GM18870 (cell line): ENCODE measurements at regions not wholly inside any gene's neighbourhood (a gene's known extent, or its start where the extent isn't known, plus 50 kb on each side); places are given as distances from the start of the nearest gene placed in this dataset.
"Not testable (repeated sequence)": the region's sequence is repeated elsewhere in the genome, so short reads cannot be mapped to it uniquely, and the experiment has no call there.

Experiments
- ATAC-seq: cut with Tn5 transposase; IDR thresholded peaks from one replicate; pipeline ENCODE4 v1.9.1; 2021; ENCODE audit warnings: moderate library complexity; ENCODE audit not compliant: unreplicated experiment

GRCh38 chr2:133871545-133872209 is 303.4 kb upstream of the NCKAP5 start:
- ATAC-seq: no peak

GRCh38 chr2:133878326-133878725 is 310.1 kb upstream of the NCKAP5 start:
- no peak for ATAC-seq

- no peak for ATAC-seq
Measured at GRCh38 chr2:133879703-133880102, 311.4 kb upstream of the NCKAP5 start.

GRCh38 chr2:133882159-133882558 is 313.9 kb upstream of the NCKAP5 start:
- ATAC-seq: not testable (repeated sequence)

- ATAC-seq: no peak
Measured at GRCh38 chr2:133884739-133885381, 316.6 kb upstream of the NCKAP5 start.

- ATAC-seq: no peak
Measured at GRCh38 chr2:133885847-133886246, 317.6 kb upstream of the NCKAP5 start.

- no peak for ATAC-seq
Measured at GRCh38 chr2:133886735-133887675, 318.7 kb upstream of the NCKAP5 start.

- ATAC-seq: no peak
Measured at GRCh38 chr2:133887676-133888040, 319.4 kb upstream of the NCKAP5 start.

- ATAC-seq: no peak
Measured at GRCh38 chr2:133888107-133888506, 319.8 kb upstream of the NCKAP5 start.

- ATAC-seq: no peak
Measured at GRCh38 chr2:133888621-133889219, 320.5 kb upstream of the NCKAP5 start.

DNA sequence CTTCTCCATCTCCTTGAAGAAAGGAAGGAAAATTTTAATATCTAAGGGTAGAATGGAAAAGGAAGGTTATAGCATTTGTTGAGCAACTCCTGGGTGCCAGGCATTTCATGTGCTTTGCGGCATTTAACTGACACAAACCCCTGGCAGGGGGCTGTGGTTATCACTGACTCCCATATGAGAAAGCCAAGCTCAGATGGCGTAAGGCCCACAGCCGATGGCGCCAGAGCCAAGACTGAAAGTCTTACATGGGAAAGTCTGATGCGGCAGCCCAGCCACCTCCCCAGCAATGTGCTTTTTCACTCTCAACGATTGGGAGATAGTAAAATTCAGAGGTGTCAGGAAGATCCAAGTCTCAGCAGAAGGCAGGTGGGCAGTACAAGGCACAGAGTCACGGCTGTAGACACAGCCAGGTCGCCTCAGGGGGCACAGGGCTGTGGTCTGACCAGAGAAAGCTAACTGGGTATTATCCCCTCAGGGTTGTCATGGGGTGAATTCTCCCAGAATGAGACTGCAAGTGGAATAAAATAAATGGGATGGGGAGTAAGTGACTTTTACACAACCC is 324.2 kb upstream of the NCKAP5 start:
- no peak for ATAC-seq

DNA sequence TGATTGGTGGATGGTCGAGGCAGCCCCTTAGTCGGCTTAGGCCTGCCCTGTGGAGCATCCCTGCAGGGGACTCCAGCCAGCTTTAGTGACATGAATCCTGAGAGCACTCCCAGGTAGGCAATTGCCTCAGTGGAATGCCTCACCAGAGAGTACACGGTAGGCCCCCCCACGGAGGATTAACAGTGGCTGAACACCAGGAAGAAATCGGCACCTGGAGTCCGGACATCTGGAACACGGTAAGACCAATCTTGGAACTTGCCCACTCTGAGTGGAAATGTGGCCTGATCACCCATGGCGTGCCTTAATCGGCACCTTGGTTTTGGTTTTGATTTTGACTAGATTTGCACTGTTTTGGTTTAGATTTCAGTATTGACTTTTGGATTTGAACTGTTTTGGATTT is 326.2 kb upstream of the NCKAP5 start:
- no peak for ATAC-seq

DNA sequence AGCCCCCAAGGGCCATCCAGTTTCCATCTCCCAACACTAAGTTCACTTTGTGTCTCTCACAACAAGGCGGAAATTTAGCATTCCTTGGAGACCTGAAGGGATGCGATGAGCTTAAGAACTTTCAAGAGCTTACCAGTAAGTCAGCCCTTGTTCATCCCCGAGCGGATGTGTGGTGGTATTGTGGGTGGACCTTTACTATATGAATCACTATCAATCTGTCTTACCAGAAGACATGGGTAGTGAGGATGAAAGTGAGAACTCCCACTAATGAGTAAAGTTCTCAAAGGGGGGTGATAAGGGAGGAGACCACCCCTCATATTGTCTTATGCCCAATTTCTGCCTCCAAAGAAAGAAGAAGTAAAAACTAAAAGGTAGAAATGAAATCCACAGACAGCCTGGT is 329.6 kb upstream of the NCKAP5 start:
- not testable (repeated sequence) for ATAC-seq

DNA sequence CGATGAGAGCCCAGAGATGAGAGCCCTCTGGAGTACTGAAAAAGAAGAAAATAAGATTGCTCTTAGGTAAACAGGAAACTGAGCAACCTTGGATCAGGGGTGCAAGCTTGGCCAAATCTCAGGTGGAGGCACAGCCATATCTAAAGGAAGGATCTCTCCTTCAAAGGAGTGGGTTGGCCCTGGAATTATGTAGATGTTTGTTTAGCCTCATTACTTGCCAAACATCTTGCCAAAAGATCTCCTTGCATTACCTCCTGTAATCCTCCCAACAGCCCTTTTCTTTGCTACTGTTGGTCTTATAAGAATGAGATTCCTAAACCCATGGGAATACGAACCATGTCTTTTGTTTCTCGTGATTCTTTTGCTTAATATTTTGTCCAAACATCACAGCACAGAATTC is 332.6 kb upstream of the NCKAP5 start:
- ATAC-seq: no peak

DNA sequence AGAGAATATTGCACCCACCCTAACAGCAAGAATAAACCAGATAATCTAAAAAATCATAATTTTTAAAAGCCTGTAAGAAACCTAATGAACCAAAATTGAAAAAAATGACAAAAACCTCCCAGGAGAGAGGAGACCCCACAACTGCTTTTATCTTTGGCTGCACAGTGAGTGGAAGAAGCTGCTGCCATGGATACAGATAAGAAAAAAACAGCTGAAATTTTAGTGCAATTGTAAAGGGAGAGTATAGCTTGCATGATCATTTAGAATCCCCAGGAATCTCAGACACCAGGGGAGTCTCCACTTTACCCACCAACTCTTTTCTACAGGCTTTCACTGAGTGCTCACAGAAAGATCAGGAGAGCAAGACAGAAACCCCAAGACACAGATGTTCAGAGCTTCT is 338.1 kb upstream of the NCKAP5 start:
- ATAC-seq: no peak

DNA sequence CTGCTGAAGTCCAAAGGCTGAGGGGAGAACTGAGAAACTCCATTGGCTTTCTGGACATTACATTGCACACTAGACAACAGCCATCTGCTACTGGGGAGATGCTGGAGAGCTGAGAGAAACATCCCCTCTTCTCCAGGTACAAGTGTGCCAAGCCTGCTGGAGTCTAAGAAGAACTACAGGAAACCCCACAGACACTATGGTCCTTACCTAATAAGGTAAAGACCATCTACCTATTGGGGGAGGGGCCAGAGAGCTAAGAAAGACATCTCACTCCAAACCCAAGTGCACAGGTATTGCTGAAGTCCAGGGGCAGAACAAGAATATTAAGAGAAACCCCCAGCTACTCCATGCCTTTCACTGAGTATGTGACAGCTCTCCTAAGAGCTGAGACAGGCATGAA is 338.7 kb upstream of the NCKAP5 start:
- ATAC-seq: no peak

DNA sequence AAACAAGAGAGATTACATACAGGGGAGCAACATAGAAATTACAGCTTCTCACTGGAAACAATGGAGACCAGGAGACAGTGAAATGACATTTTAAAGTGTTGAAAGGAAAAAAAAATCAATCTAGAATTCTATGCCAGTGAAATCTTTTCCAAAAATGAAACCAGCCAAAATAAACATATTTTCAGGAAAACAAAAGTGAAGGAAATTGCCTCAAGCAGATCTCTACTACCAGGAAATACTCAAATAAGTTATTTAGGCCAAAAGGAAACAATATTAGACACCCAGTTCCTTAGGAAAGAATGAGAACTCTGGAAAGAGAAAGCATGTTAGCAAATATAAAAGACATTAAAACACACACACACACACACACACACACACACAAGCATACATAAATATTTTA is 339.9 kb upstream of the NCKAP5 start:
- no peak for ATAC-seq

DNA sequence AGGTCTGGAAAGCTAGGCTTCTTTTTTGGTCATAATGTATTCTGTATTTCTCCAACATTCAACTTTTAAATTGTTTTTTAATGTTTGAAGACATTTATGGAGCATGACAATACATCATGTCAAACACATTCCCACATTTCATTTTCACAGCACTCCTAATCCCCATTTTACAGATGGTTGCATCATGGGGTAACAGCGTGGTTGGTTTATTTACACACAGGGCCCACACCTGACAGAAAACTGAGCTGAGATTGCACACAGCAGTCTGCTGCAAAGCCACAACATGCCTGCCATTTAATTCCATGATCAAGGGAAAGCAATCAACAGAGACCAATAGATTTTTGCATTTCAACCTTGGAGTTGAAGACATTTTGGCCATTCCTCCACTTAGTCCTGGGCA is 335.7 kb upstream of the MGAT5 start:
- no peak for ATAC-seq

- ATAC-seq: no peak
Measured at GRCh38 chr2:133919285-133919684, 334.6 kb upstream of the MGAT5 start.

- no peak for ATAC-seq
Measured at GRCh38 chr2:133927894-133928293, 326.0 kb upstream of the MGAT5 start.

DNA sequence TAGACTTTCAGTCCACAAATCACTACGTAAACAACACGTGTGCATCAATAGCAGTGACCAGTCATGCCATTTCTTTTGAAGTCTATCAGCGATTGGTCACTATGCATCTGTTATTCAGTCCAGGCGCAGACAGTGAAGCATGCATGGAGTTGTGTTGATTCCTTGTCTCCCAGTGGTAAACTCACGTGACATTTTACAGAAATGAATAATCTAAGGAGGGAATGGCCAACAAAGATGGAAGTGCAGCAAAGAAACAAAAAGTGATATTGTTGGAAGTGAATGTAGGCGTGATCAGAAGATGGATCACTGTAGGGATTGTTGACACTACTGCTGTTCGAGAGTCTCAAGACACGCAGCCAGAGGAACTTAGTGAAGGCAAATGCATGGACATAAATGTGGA is 317.8 kb upstream of the MGAT5 start:
- no peak for ATAC-seq
